OCI-LY7 (cell line): ENCODE measurements at regions not wholly inside any gene's neighbourhood (a gene's known extent, or its start where the extent isn't known, plus 50 kb on each side); places are given as distances from the start of the nearest gene placed in this dataset.

Experiments used
- BruUV-seq: library from RNA; stranded (reverse); fragments of 400-500 nt; replicated peaks from 2 replicates; lab custom pipeline; 2021; lab: Mats Ljungman, UMichigan
- CTCF ChIA-PET: fragments of 300-600 bp; sonication (Branson Sonifier 250); formaldehyde crosslinking; loops from one replicate; lab custom pipeline; 2022; ENCODE audit warnings: antibody characterized with exemption; ENCODE audit not compliant: unreplicated experiment; lab: Charles Lee
- POLR2A ChIA-PET: fragments of 300-600 bp; sonication (Branson Sonifier 250); formaldehyde crosslinking; loops from one replicate; lab custom pipeline; 2022; ENCODE audit warnings: antibody characterized with exemption; lab: Charles Lee
- DNase-seq: peaks from one replicate; pipeline ENCODE4 v3.0.0-alpha.2; 2015; ENCODE audit warnings: low spot score
- H2AFZ ChIP-seq: fragments of 200-600 bp; sonication (generic), shearing (Covaris generic); 2 replicates; pipeline ENCODE4 v1.6.1; 2014; ENCODE audit warnings: mild to moderate bottlenecking, antibody characterized with exemption, low read length, moderate library complexity
- H3K27ac ChIP-seq: fragments of 200-600 bp; sonication (generic); 2 replicates; pipeline ENCODE4 v1.5.1; 2014; ENCODE audit warnings: mixed run types, low read depth, mild to moderate bottlenecking, moderate library complexity, low read length, inconsistent platforms; ENCODE audit not compliant: poor library complexity, severe bottlenecking
- H3K36me3 ChIP-seq: fragments of 200-600 bp; sonication (generic); 2 replicates; pipeline ENCODE4 v1.6.1; 2014; ENCODE audit warnings: mild to moderate bottlenecking, antibody characterized with exemption, low read length, moderate library complexity, mixed read lengths; ENCODE audit not compliant: insufficient read depth
- H3K4me1 ChIP-seq: fragments of 200-600 bp; sonication (generic); 2 replicates; pipeline ENCODE4 v1.5.1; 2014; ENCODE audit warnings: mild to moderate bottlenecking, low read length; ENCODE audit not compliant: insufficient read depth, poor library complexity, severe bottlenecking
- H3K4me2 ChIP-seq: fragments of 200-600 bp; sonication (generic); 2 replicates; pipeline ENCODE4 v1.6.1; 2014; ENCODE audit warnings: mild to moderate bottlenecking, low read length
- H3K4me3 ChIP-seq: fragments of 200-600 bp; sonication (generic); 2 replicates; pipeline ENCODE4 v1.5.1; 2014; ENCODE audit warnings: mild to moderate bottlenecking, low read depth, low read length; ENCODE audit not compliant: poor library complexity, severe bottlenecking
- H3K79me2 ChIP-seq: fragments of 200-600 bp; sonication (generic); 2 replicates; pipeline ENCODE4 v1.6.1; 2016; ENCODE audit warnings: low read depth, mild to moderate bottlenecking, low read length, moderate library complexity, mixed read lengths; ENCODE audit not compliant: insufficient read depth
- H3K9me2 ChIP-seq: fragments of 200-600 bp; sonication (generic); 2 replicates; pipeline ENCODE4 v1.6.1; 2016; ENCODE audit warnings: mild to moderate bottlenecking, low read length, mixed read lengths; ENCODE audit not compliant: insufficient read depth
- H3K9me3 ChIP-seq: fragments of 200-600 bp; sonication (generic); 2 replicates; pipeline ENCODE4 v1.6.1; 2014; ENCODE audit warnings: mild to moderate bottlenecking, mixed run types, low read length, mixed read lengths
- H4K20me1 ChIP-seq: fragments of 200-600 bp; sonication (generic); 2 replicates; pipeline ENCODE4 v1.6.1; 2014; ENCODE audit warnings: mild to moderate bottlenecking, antibody characterized with exemption, low read length, moderate library complexity, mixed read lengths; ENCODE audit not compliant: insufficient read depth
- CTCF ChIP-seq: fragments of 200-600 bp; sonication (generic); conservative IDR thresholded peaks from 2 replicates; pipeline ENCODE4 v1.5.1; 2014; ENCODE audit warnings: mild to moderate bottlenecking, antibody characterized with exemption, low read length, moderate library complexity, mixed read lengths
- EZH2phosphoT487 ChIP-seq: fragments of 200-600 bp; sonication (generic); IDR thresholded peaks from 2 replicates; pipeline ENCODE4 v1.6.1; 2018; ENCODE audit warnings: low read depth, borderline replicate concordance, mild to moderate bottlenecking, mixed run types, antibody characterized with exemption, low read length, moderate library complexity, mixed read lengths
- intact Hi-C: fragments of 100-400 bp; cut with micrococcal nuclease; formaldehyde crosslinking; loops from one replicate; pipeline ENCODE4 v1.10.0; 2022; ENCODE audit not compliant: unreplicated experiment

DNA sequence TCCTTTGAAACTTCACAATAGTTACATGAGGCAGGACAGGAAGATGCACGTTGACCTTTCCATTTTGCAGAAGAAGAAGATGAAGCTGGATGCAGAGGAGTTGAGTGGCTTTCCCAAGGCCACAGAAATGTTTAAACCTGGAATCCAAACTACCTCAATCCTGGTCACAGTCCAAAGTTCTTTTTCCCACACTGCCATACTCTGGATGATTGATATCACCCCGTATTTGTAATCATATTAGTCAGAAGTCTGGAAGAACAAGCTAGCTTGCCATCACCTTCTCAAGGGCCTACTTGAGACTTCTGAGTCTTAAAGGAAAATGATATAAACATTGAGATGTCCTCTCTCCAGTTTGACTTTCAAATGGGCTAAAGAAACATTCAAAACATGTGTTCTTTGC lies 190.1 kb downstream of the LNPK start:
- no TSS peak for BruUV-seq

DNA sequence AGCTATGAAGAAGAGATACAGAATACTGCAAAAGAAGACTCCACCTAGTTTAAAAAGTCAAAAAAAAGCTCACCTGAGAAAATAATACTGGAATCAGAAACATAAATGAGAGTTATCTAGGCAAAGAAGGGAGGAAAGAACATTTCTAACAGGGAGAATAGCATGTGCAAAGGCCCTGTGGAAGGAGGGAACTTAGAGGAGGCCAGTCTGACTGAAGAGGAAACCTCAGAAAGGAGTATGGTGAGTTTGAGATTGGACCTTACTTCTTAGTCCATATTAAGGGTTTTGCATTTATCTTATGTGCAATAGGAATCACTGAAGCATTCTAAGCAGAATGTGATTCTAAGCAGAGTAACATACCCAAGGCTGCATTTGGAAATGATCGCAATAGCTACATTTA lies 193.2 kb downstream of the LNPK start:
- no peaks in the 10 kb centered on the region for H3K4me1 ChIP-seq
- H3K79me2 ChIP-seq = no peaks in the 10 kb centered on the region
- no peak overlapping the region for H2AFZ ChIP-seq
- no peak overlapping the region for H3K27ac ChIP-seq
- H3K4me3 ChIP-seq = no peak overlapping the region
- BruUV-seq = no TSS peak
- H3K9me3 ChIP-seq = no peaks in the 10 kb centered on the region
- TF ChIP-seq EZH2phosphoT487 = no peak
- no peak for TF ChIP-seq CTCF
- intact Hi-C loops = no loop called here
- POLR2A ChIA-PET = interaction anchor here (0.6 kb wide), 1 partner anchor 1108 kb away, joined by 3 read pairs; no protein-coding TSS in a partner anchor
- H3K4me2 ChIP-seq = no peak overlapping the region
- DNase-seq = no peak
- no peaks in the 10 kb centered on the region for H3K9me2 ChIP-seq
- no peaks in the 10 kb centered on the region for H3K36me3 ChIP-seq
- CTCF ChIA-PET = no interaction called here
- no peaks in the 10 kb centered on the region for H4K20me1 ChIP-seq

More for the DNA sequence above, 190.1 kb downstream of the LNPK start:
- Histone ChIP-seq H3K79me2 (no peaks in the 10 kb centered on the region), H3K4me2 (no peak overlapping the region), H3K27ac (no peak overlapping the region), H4K20me1 (no peaks in the 10 kb centered on the region), H3K4me1 (no peaks in the 10 kb centered on the region), H3K9me2 (no peaks in the 10 kb centered on the region), H3K4me3 (no peak overlapping the region), H3K9me3 (no peaks in the 10 kb centered on the region), H3K36me3 (no peaks in the 10 kb centered on the region), H2AFZ (no peak overlapping the region)
- TF ChIP-seq CTCF (no peak), EZH2phosphoT487 (no peak)
- ChIA-PET CTCF (no interaction called here), POLR2A (no interaction called here)
- no peak for DNase-seq
- intact Hi-C loops = no loop called here

GRCh38 chr2:175808078-175808477 lies 194.0 kb downstream of the LNPK start:
- no TSS peak for BruUV-seq
- no peak overlapping the region for H2AFZ ChIP-seq
- intact Hi-C loops = no loop called here

More at GRCh38 chr2:175808078-175808477, 194.0 kb downstream of the LNPK start:
- no peaks in the 10 kb centered on the region for H3K4me1 ChIP-seq
- no peak for DNase-seq
- H3K9me2 ChIP-seq = no peaks in the 10 kb centered on the region
- CTCF ChIA-PET = no interaction called here
- POLR2A ChIA-PET = interaction anchor here (0.6 kb wide), 1 partner anchor 955 kb away, joined by 3 read pairs; no protein-coding TSS in a partner anchor
- no peaks in the 10 kb centered on the region for H3K9me3 ChIP-seq
- H3K27ac ChIP-seq = no peak overlapping the region
- H4K20me1 ChIP-seq = no peaks in the 10 kb centered on the region
- TF ChIP-seq EZH2phosphoT487 = no peak
- no peak for TF ChIP-seq CTCF
- H3K4me2 ChIP-seq = no peak overlapping the region
- no peaks in the 10 kb centered on the region for H3K36me3 ChIP-seq
- H3K79me2 ChIP-seq = no peaks in the 10 kb centered on the region
- no peak overlapping the region for H3K4me3 ChIP-seq
